ENCODE measurements at regions not wholly inside any gene's neighbourhood (a gene's known extent, or its start where the extent isn't known, plus 50 kb on each side); places are given as distances from the start of the nearest gene placed in this dataset.

GRCh38 chr12:87922736-87923135 lies 106.5 kb downstream of the C12orf50 start:
- H3K36me3 ChIP-seq (ENCODE audit: control insufficient read depth, insufficient read depth, low read length) = no peaks in the 10 kb centered on the region
- no peak overlapping the region for H3K4me3 ChIP-seq (replicated peaks; ENCODE audit: low read depth, low read length)
- no peaks in the 10 kb centered on the region for H3K27me3 ChIP-seq (replicated peaks; ENCODE audit: control insufficient read depth, insufficient read depth, low read length)
- DNase-seq (ENCODE audit: extremely low read depth, insufficient read length) = no peak
- no peak for TF ChIP-seq CTCF (IDR thresholded peaks at IDR 0.05; ENCODE audit: insufficient read depth, low read length, poor library complexity, severe bottlenecking)

GRCh38 chr12:87921621-87922020 lies 107.6 kb downstream of the C12orf50 start:
- no peak for TF ChIP-seq CTCF (IDR thresholded peaks at IDR 0.05; ENCODE audit: insufficient read depth, low read length, poor library complexity, severe bottlenecking)
- no peak overlapping the region for H3K4me3 ChIP-seq (replicated peaks; ENCODE audit: low read depth, low read length)
- no peaks in the 10 kb centered on the region for H3K36me3 ChIP-seq (ENCODE audit: control insufficient read depth, insufficient read depth, low read length)
- no peak for DNase-seq (ENCODE audit: extremely low read depth, insufficient read length)
- no peaks in the 10 kb centered on the region for H3K27me3 ChIP-seq (replicated peaks; ENCODE audit: control insufficient read depth, insufficient read depth, low read length)

GRCh38 chr12:87920139-87920538 lies 109.1 kb downstream of the C12orf50 start:
- no peaks in the 10 kb centered on the region for H3K27me3 ChIP-seq (replicated peaks; ENCODE audit: control insufficient read depth, insufficient read depth, low read length)
- H3K4me3 ChIP-seq (replicated peaks; ENCODE audit: low read depth, low read length) = no peak overlapping the region
- H3K36me3 ChIP-seq (ENCODE audit: control insufficient read depth, insufficient read depth, low read length) = no peaks in the 10 kb centered on the region
- no peak for DNase-seq (ENCODE audit: extremely low read depth, insufficient read length)
- no peak for TF ChIP-seq CTCF (IDR thresholded peaks at IDR 0.05; ENCODE audit: insufficient read depth, low read length, poor library complexity, severe bottlenecking)

- H3K36me3 ChIP-seq (ENCODE audit: control insufficient read depth, insufficient read depth, low read length) = no peaks in the 10 kb centered on the region
- no peaks in the 10 kb centered on the region for H3K27me3 ChIP-seq (replicated peaks; ENCODE audit: control insufficient read depth, insufficient read depth, low read length)
- H3K4me3 ChIP-seq (replicated peaks; ENCODE audit: low read depth, low read length) = no peak overlapping the region
- no peak for DNase-seq (ENCODE audit: extremely low read depth, insufficient read length)
- no peak for TF ChIP-seq CTCF (IDR thresholded peaks at IDR 0.05; ENCODE audit: insufficient read depth, low read length, poor library complexity, severe bottlenecking)
Observed at GRCh38 chr12:87901457-87901856, 127.7 kb downstream of the C12orf50 start.

GRCh38 chr12:87897662-87898061 lies 131.5 kb downstream of the C12orf50 start:
- Histone ChIP-seq H3K4me3 (replicated peaks; ENCODE audit: low read depth, low read length) (no peak overlapping the region), H3K36me3 (ENCODE audit: control insufficient read depth, insufficient read depth, low read length) (no peaks in the 10 kb centered on the region), H3K27me3 (replicated peaks; ENCODE audit: control insufficient read depth, insufficient read depth, low read length) (no peaks in the 10 kb centered on the region)
- no peak for TF ChIP-seq CTCF (IDR thresholded peaks at IDR 0.05; ENCODE audit: insufficient read depth, low read length, poor library complexity, severe bottlenecking)
- no peak for DNase-seq (ENCODE audit: extremely low read depth, insufficient read length)

GRCh38 chr12:87883806-87884205 lies 145.4 kb downstream of the C12orf50 start:
- Histone ChIP-seq H3K36me3 (ENCODE audit: control insufficient read depth, insufficient read depth, low read length) (no peaks in the 10 kb centered on the region), H3K27me3 (replicated peaks; ENCODE audit: control insufficient read depth, insufficient read depth, low read length) (no peaks in the 10 kb centered on the region), H3K4me3 (replicated peaks; ENCODE audit: low read depth, low read length) (no peak overlapping the region)
- TF ChIP-seq CTCF (IDR thresholded peaks at IDR 0.05; ENCODE audit: insufficient read depth, low read length, poor library complexity, severe bottlenecking) = no peak
- DNase-seq (ENCODE audit: extremely low read depth, insufficient read length) = no peak
